Natural killer cell (primary cell): ENCODE measurements at regions not wholly inside any gene's neighbourhood (a gene's known extent, or its start where the extent isn't known, plus 50 kb on each side); places are given as distances from the start of the nearest gene placed in this dataset.

ENCODE experiments used
- ATAC-seq, 3 donors: fragments of 150-1000 bp in 2 of 3; fragments of 200-7000 bp in 1 of 3; cut with Tn5 transposase; 1 replicate in 1 of 3; 2 replicates in 2 of 3; pipeline ENCODE4 v1.10.0; 2021; ENCODE audit warnings: mild to moderate bottlenecking in 2 of 3, moderate library complexity in 2 of 3
- DNase-seq, 2 donors: peaks; one replicate each; pipeline versions ENCODE4 v3.0.0 to v3.0.0-alpha.2; 2013 to 2021; ENCODE audit warnings: mixed read lengths in 1 of 2
- H3K27ac ChIP-seq: one replicate; pipeline ENCODE4 v1.5.1; 2013; ENCODE audit warnings: mild to moderate bottlenecking, low read length
- H3K27me3 ChIP-seq: one replicate; pipeline ENCODE4 v1.6.1; 2013; ENCODE audit warnings: low read length; ENCODE audit not compliant: control insufficient read depth, insufficient read depth
- H3K36me3 ChIP-seq: one replicate; pipeline ENCODE4 v1.6.1; 2013; ENCODE audit warnings: low read length; ENCODE audit not compliant: control insufficient read depth, insufficient read depth
- H3K4me1 ChIP-seq: one replicate; pipeline ENCODE4 v1.6.1; 2013; ENCODE audit warnings: low read length; ENCODE audit not compliant: control insufficient read depth, insufficient read depth
- H3K4me3 ChIP-seq: one replicate; pipeline ENCODE4 v1.5.1; 2013; ENCODE audit warnings: low read length
- H3K9me3 ChIP-seq: one replicate; pipeline ENCODE4 v1.6.1; 2013; ENCODE audit warnings: low read length; ENCODE audit not compliant: control insufficient read depth, insufficient read depth
- H3K27ac Mint-ChIP-seq, 2 donors: one replicate each; pipeline ENCODE4 v1.8.0; 2022; ENCODE audit warnings: mild to moderate bottlenecking in 2 of 2, mixed read lengths in 2 of 2, moderate library complexity in 1 of 2
- H3K27me3 Mint-ChIP-seq, 2 donors: one replicate each; pipeline ENCODE4 v1.8.0; 2022; ENCODE audit warnings: low read depth in 2 of 2, mixed read lengths in 2 of 2
- H3K36me3 Mint-ChIP-seq: one replicate; pipeline ENCODE4 v1.8.0; 2022; ENCODE audit warnings: mixed read lengths
- H3K4me1 Mint-ChIP-seq, 2 donors: one replicate each; pipeline ENCODE4 v1.8.0; 2022; ENCODE audit warnings: mixed read lengths in 2 of 2
- H3K4me3 Mint-ChIP-seq: one replicate; pipeline ENCODE4 v1.8.0; 2022; ENCODE audit warnings: mild to moderate bottlenecking, moderate library complexity, mixed read lengths
- H3K9me3 Mint-ChIP-seq, 2 donors: one replicate each; pipeline ENCODE4 v1.8.0; 2022; ENCODE audit warnings: mixed read lengths in 2 of 2
- WGBS: methylation state at CpG from one replicate; pipeline ENCODE4 v1.1.7; 2013; ENCODE audit warnings: missing lambda C conversion rate; ENCODE audit not compliant: insufficient coverage; 5-methylcytosine and 5-hydroxymethylcytosine counted together
- intact Hi-C: fragments of 100-400 bp; cut with micrococcal nuclease; formaldehyde crosslinking; loops from one replicate; pipeline ENCODE4 v1.14.2; 2022
- TF ChIP-seq, protein P1 (sequence below): fragments of 200-600 bp; IDR thresholded peaks from one replicate; pipeline ENCODE4 v1.8.0; 2022; ENCODE audit warnings: antibody characterized with exemption

DNA sequence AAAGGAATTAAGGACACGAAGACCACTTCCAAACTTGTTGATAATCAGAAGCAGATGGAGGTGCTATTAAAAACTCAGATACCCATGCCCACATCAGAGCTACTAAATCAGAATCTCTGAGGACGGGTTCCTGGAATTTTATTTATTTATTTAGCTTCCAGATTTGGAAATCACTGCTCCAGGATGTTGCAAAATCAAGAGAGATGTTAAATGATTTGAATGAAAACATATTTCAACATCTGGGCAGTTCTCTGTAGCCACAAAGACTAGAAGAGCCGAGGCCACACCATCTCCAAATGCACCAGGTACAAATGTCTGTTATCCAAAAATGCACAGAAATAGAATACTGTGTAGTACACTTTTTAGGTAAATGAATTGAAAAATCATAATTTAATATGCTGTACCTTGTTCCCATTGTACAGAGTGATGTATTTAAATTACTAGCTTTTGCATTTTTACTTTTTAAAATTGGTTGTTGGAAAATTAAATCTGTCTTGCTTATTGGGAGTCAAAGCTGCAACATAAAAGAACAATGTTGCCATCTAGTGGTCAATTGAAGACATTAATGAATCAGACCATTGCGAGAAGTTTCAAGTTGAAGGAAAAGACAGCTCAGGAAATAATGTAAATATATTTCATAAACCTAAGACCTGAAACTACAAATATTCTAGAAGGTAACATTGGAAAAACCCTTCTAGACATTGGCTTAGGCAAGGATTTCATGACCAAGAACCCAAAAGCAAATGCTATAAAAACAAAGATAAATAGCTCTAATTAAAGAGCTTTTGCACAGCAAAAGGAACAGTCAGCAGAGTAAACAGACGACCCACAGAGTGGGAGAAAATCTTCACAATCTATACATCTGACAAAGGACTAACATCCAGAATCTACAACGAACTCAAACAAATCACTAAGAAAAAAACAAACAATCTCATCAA is 151.3 kb upstream of the TTC29 start:
- no peaks in the 10 kb centered on the region for H3K36me3 Mint-ChIP-seq
- no peak overlapping the region for H3K4me3 ChIP-seq
- H3K36me3 ChIP-seq = no peaks in the 10 kb centered on the region
- no peaks in the 10 kb centered on the region for H3K27me3 ChIP-seq
- H3K27me3 Mint-ChIP-seq = peaks cover 8 to 9% of the 10 kb centered on the region in 2 donors
- no peaks in the 10 kb centered on the region for H3K4me1 Mint-ChIP-seq
- WGBS = 43% methylated on average over 1 of the region's 6 CpGs
- intact Hi-C loops = loop anchor here (1.0 to 10.0 kb wide), 3 partner anchors 754 to 1142 kb away; no protein-coding TSS in a partner anchor
- TF ChIP-seq, protein P1, sequence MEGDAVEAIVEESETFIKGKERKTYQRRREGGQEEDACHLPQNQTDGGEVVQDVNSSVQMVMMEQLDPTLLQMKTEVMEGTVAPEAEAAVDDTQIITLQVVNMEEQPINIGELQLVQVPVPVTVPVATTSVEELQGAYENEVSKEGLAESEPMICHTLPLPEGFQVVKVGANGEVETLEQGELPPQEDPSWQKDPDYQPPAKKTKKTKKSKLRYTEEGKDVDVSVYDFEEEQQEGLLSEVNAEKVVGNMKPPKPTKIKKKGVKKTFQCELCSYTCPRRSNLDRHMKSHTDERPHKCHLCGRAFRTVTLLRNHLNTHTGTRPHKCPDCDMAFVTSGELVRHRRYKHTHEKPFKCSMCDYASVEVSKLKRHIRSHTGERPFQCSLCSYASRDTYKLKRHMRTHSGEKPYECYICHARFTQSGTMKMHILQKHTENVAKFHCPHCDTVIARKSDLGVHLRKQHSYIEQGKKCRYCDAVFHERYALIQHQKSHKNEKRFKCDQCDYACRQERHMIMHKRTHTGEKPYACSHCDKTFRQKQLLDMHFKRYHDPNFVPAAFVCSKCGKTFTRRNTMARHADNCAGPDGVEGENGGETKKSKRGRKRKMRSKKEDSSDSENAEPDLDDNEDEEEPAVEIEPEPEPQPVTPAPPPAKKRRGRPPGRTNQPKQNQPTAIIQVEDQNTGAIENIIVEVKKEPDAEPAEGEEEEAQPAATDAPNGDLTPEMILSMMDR = peak; percentile 75
- H3K9me3 ChIP-seq = no peaks in the 10 kb centered on the region
- H3K27ac ChIP-seq = no peak overlapping the region
- H3K4me3 Mint-ChIP-seq = no peak overlapping the region
- H3K27ac Mint-ChIP-seq = no peak overlapping the region
- no peaks in the 10 kb centered on the region for H3K9me3 Mint-ChIP-seq
- no peaks in the 10 kb centered on the region for H3K4me1 ChIP-seq
- DNase-seq (peak in 1 of 2 donors; percentile 67), ATAC-seq (peak in 1 of 3 donors; percentile 59)

DNA sequence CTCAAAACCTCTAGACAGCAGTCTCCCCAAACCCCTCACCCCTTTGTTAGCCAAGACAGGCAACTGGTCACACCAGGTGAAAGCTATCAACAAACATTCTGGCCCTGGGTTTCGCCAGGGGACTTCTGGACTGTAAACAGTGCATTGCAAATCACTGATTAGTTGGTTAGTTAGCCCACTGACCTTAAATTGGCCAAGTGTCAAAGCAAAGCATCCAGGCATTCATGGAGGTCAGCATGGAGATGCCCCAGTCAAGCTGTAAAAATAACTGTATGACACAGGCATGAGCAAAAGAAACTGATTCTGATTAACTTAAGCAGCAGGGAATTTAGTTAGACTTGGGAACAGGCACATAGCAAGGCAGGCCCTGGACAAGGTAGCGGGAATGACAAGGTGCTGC is 156.0 kb upstream of the TTC29 start:
- no peaks in the 10 kb centered on the region for H3K36me3 Mint-ChIP-seq
- H3K4me1 Mint-ChIP-seq = no peaks in the 10 kb centered on the region
- no peaks in the 10 kb centered on the region for H3K27me3 ChIP-seq
- no peaks in the 10 kb centered on the region for H3K9me3 Mint-ChIP-seq
- H3K9me3 ChIP-seq = no peaks in the 10 kb centered on the region
- no peak overlapping the region for H3K4me3 Mint-ChIP-seq
- no peak overlapping the region for H3K27ac Mint-ChIP-seq
- H3K4me1 ChIP-seq = no peaks in the 10 kb centered on the region
- DNase-seq (no peak), ATAC-seq (no peak)
- 52% methylated on average over 2 of the region's 2 CpGs for WGBS
- intact Hi-C loops = no loop called here
- no peak overlapping the region for H3K4me3 ChIP-seq
- H3K36me3 ChIP-seq = no peaks in the 10 kb centered on the region
- TF ChIP-seq, protein P1 = no peak
- H3K27me3 Mint-ChIP-seq = peaks cover 13 to 23% of the 10 kb centered on the region in 2 donors
- no peak overlapping the region for H3K27ac ChIP-seq

DNA sequence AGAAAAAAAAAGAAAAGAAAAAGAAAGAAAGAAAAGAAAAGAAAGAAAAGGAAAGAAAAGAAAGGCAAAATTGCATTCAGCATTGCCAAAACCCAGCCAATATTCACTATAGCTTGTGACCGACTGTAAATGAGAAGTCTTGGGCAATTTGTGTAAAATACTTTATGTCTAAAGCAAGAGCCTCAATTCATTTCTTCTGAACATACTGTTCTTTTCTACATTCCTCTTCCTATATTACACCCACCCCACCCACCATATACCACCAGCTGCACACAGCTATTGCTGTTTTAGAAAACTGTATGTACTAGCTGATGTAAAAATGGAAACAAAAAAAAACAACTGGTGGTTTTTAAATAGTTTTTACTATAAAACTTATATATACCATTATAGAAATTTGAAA is 156.9 kb upstream of the TTC29 start:
- no peaks in the 10 kb centered on the region for H3K9me3 Mint-ChIP-seq
- H3K27me3 Mint-ChIP-seq = peaks cover 8 to 15% of the 10 kb centered on the region in 2 donors
- H3K36me3 ChIP-seq = no peaks in the 10 kb centered on the region
- no peaks in the 10 kb centered on the region for H3K4me1 Mint-ChIP-seq
- no peak overlapping the region for H3K27ac ChIP-seq
- intact Hi-C loops = no loop called here
- H3K27ac Mint-ChIP-seq = no peak overlapping the region
- H3K27me3 ChIP-seq = no peaks in the 10 kb centered on the region
- H3K4me1 ChIP-seq = no peaks in the 10 kb centered on the region
- no peaks in the 10 kb centered on the region for H3K9me3 ChIP-seq
- TF ChIP-seq, protein P1 = no peak
- no peaks in the 10 kb centered on the region for H3K36me3 Mint-ChIP-seq
- H3K4me3 Mint-ChIP-seq = no peak overlapping the region
- H3K4me3 ChIP-seq = no peak overlapping the region
- WGBS = no CpG with 5 or more reads among the region's 1 CpG
- DNase-seq (no peak), ATAC-seq (no peak)
